ENCODE measurements at regions not wholly inside any gene's neighbourhood (a gene's known extent, or its start where the extent isn't known, plus 50 kb on each side); places are given as distances from the start of the nearest gene placed in this dataset.

- Histone ChIP-seq H3K36me3 (ENCODE audit: control insufficient read depth in 2 of 3, insufficient read depth in 3 of 3, low read length in 3 of 3) (no peaks in the 10 kb centered on the region), H3K27me3 (ENCODE audit: control insufficient read depth, insufficient read depth, low read length) (no peaks in the 10 kb centered on the region), H3K4me1 (ENCODE audit: control insufficient read depth in 2 of 3, insufficient read depth in 2 of 3, low read depth in 1 of 3, low read length in 3 of 3) (no peaks in the 10 kb centered on the region), H3K4me3 (ENCODE audit: low read length in 3 of 3) (no peak overlapping the region), H3K27ac (ENCODE audit: low read depth in 2 of 2, low read length in 2 of 2) (no peak overlapping the region), H3K9me3 (ENCODE audit: control insufficient read depth in 2 of 3, insufficient read depth in 1 of 3, low read length in 3 of 3) (no peaks in the 10 kb centered on the region), H3K9ac (ENCODE audit: low read length in 3 of 3) (no peak overlapping the region)
- intact Hi-C loops (cut with DNase I), result no loop called here
- FAIRE-seq (no peak), DNase-seq (peak in 3 of 5 donors; percentile 13 to 31 (median 19))
- no peak for TF ChIP-seq CTCF (IDR thresholded peaks at IDR 0.05; ENCODE audit: borderline replicate concordance, extremely low read depth, insufficient read depth)
These were observed 562.0 kb upstream of the GOT2 start for GRCh38 chr16:59295993-59296736.

DNA sequence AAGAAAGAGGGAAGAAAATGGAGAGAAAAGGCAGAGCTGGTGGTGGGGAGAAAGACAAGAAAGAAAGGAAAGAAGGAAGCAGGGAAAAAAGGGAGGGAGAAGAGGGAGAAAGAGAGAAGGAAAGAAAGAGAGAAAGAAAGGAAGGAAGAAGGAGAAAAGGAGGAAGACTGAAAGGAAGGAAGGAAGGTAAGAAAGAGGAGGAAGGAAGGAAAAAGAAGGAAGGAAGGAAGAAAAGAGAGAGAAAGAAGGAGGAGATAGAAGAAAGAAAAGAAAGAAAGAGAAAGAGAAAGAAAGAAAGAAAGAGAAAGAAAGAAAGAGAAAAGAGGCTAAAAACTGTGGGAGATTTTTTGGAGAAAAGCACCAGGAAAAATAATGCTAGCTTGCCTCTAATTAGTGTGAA, 561.4 kb upstream of the GOT2 start:
- H3K4me3 ChIP-seq (ENCODE audit: low read length in 3 of 3), result no peak overlapping the region
- DNase-seq (no peak), FAIRE-seq (no peak)
- no peak for TF ChIP-seq CTCF (IDR thresholded peaks at IDR 0.05; ENCODE audit: borderline replicate concordance, extremely low read depth, insufficient read depth)
- no peak overlapping the region for H3K27ac ChIP-seq (ENCODE audit: low read depth in 2 of 2, low read length in 2 of 2)
- H3K36me3 ChIP-seq (ENCODE audit: control insufficient read depth in 2 of 3, insufficient read depth in 3 of 3, low read length in 3 of 3), result no peaks in the 10 kb centered on the region
- intact Hi-C loops (cut with DNase I), result no loop called here
- no peaks in the 10 kb centered on the region for H3K9me3 ChIP-seq (ENCODE audit: control insufficient read depth in 2 of 3, insufficient read depth in 1 of 3, low read length in 3 of 3)
- H3K9ac ChIP-seq (ENCODE audit: low read length in 3 of 3), result no peak overlapping the region
- no peaks in the 10 kb centered on the region for H3K27me3 ChIP-seq (ENCODE audit: control insufficient read depth, insufficient read depth, low read length)
- H3K4me1 ChIP-seq (ENCODE audit: control insufficient read depth in 2 of 3, insufficient read depth in 2 of 3, low read depth in 1 of 3, low read length in 3 of 3), result no peaks in the 10 kb centered on the region

GRCh38 chr16:59290718-59291117, 556.6 kb upstream of the GOT2 start:
- H3K4me1 ChIP-seq (ENCODE audit: control insufficient read depth in 2 of 3, insufficient read depth in 2 of 3, low read depth in 1 of 3, low read length in 3 of 3), result no peaks in the 10 kb centered on the region
- H3K9ac ChIP-seq (ENCODE audit: low read length in 3 of 3), result no peak overlapping the region
- no peaks in the 10 kb centered on the region for H3K9me3 ChIP-seq (ENCODE audit: control insufficient read depth in 2 of 3, insufficient read depth in 1 of 3, low read length in 3 of 3)
- no peak for TF ChIP-seq CTCF (IDR thresholded peaks at IDR 0.05; ENCODE audit: borderline replicate concordance, extremely low read depth, insufficient read depth)
- no peaks in the 10 kb centered on the region for H3K36me3 ChIP-seq (ENCODE audit: control insufficient read depth in 2 of 3, insufficient read depth in 3 of 3, low read length in 3 of 3)
- no peak overlapping the region for H3K4me3 ChIP-seq (ENCODE audit: low read length in 3 of 3)
- no peaks in the 10 kb centered on the region for H3K27me3 ChIP-seq (ENCODE audit: control insufficient read depth, insufficient read depth, low read length)
- no peak overlapping the region for H3K27ac ChIP-seq (ENCODE audit: low read depth in 2 of 2, low read length in 2 of 2)
- no peak for DNase-seq
- intact Hi-C loops (cut with DNase I), result no loop called here
- FAIRE-seq, result no peak

GRCh38 chr16:59289151-59289550, 555.0 kb upstream of the GOT2 start:
- FAIRE-seq, result no peak
- Histone ChIP-seq H3K4me1 (ENCODE audit: control insufficient read depth in 2 of 3, insufficient read depth in 2 of 3, low read depth in 1 of 3, low read length in 3 of 3) (no peaks in the 10 kb centered on the region), H3K4me3 (ENCODE audit: low read length in 3 of 3) (no peak overlapping the region), H3K27me3 (ENCODE audit: control insufficient read depth, insufficient read depth, low read length) (no peaks in the 10 kb centered on the region), H3K27ac (ENCODE audit: low read depth in 2 of 2, low read length in 2 of 2) (no peak overlapping the region), H3K9me3 (ENCODE audit: control insufficient read depth in 2 of 3, insufficient read depth in 1 of 3, low read length in 3 of 3) (peaks cover 0 to 6% (median 0%) of the 10 kb centered on the region in 3 donors), H3K9ac (ENCODE audit: low read length in 3 of 3) (no peak overlapping the region), H3K36me3 (ENCODE audit: control insufficient read depth in 2 of 3, insufficient read depth in 3 of 3, low read length in 3 of 3) (no peaks in the 10 kb centered on the region)
- no peak for DNase-seq
- intact Hi-C loops (cut with DNase I), result no loop called here
- no peak for TF ChIP-seq CTCF (IDR thresholded peaks at IDR 0.05; ENCODE audit: borderline replicate concordance, extremely low read depth, insufficient read depth)

All from kidney (tissue), 13 donors.